ENCODE measurements at regions not wholly inside any gene's neighbourhood (a gene's known extent, or its start where the extent isn't known, plus 50 kb on each side); places are given as distances from the start of the nearest gene placed in this dataset.

- intact Hi-C loops (cut with DNase I), result no loop called here
- DNase-seq (ENCODE audit: low spot score), result no peak
- no peak for ATAC-seq
These were observed 150.8 kb upstream of the STXBP5 start for GRCh38 chr6:147053311-147053921.

- intact Hi-C loops (cut with DNase I), result no loop called here
- ATAC-seq (no peak), DNase-seq (ENCODE audit: low spot score) (no peak)
These were observed 150.1 kb upstream of the STXBP5 start for GRCh38 chr6:147054158-147054557.

GRCh38 chr6:147054871-147055270 lies 149.3 kb upstream of the STXBP5 start:
- no peak for DNase-seq (ENCODE audit: low spot score)
- no peak for ATAC-seq
- intact Hi-C loops (cut with DNase I), result no loop called here

- intact Hi-C loops (cut with DNase I), result no loop called here
- DNase-seq (ENCODE audit: low spot score) (no peak), ATAC-seq (no peak)
These were observed 148.3 kb upstream of the STXBP5 start for GRCh38 chr6:147055821-147056392.

GRCh38 chr6:147057188-147057587 lies 147.0 kb upstream of the STXBP5 start:
- intact Hi-C loops (cut with DNase I), result no loop called here
- DNase-seq (ENCODE audit: low spot score) (no peak), ATAC-seq (no peak)

- intact Hi-C loops (cut with DNase I), result no loop called here
- DNase-seq (ENCODE audit: low spot score) (no peak), ATAC-seq (no peak)
These were observed 146.4 kb upstream of the STXBP5 start for GRCh38 chr6:147057705-147058342.

GRCh38 chr6:147058786-147059385 lies 145.3 kb upstream of the STXBP5 start:
- DNase-seq (ENCODE audit: low spot score) (no peak), ATAC-seq (no peak)
- intact Hi-C loops (cut with DNase I), result no loop called here

- intact Hi-C loops (cut with DNase I), result no loop called here
- no peak for ATAC-seq
These were observed 143.6 kb upstream of the STXBP5 start for GRCh38 chr6:147060636-147061035.

GRCh38 chr6:147061252-147061651 lies 143.0 kb upstream of the STXBP5 start:
- intact Hi-C loops (cut with DNase I), result no loop called here
- DNase-seq (ENCODE audit: low spot score) (no peak), ATAC-seq (no peak)

More at GRCh38 chr6:147060636-147061035, 143.6 kb upstream of the STXBP5 start:
- no peak for DNase-seq (ENCODE audit: low spot score)

- DNase-seq (ENCODE audit: low spot score) (no peak), ATAC-seq (no peak)
- intact Hi-C loops (cut with DNase I), result no loop called here
These were observed 140.7 kb upstream of the STXBP5 start for GRCh38 chr6:147063469-147064031.

- intact Hi-C loops (cut with DNase I), result no loop called here
- no peak for ATAC-seq
These were observed 138.4 kb upstream of the STXBP5 start for GRCh38 chr6:147065786-147066185.

GRCh38 chr6:147067184-147067583 lies 137.0 kb upstream of the STXBP5 start:
- no peak for ATAC-seq
- DNase-seq (ENCODE audit: low spot score), result no peak
- intact Hi-C loops (cut with DNase I), result no loop called here

More at GRCh38 chr6:147065786-147066185, 138.4 kb upstream of the STXBP5 start:
- no peak for DNase-seq (ENCODE audit: low spot score)

GRCh38 chr6:147071776-147072175 lies 132.4 kb upstream of the STXBP5 start:
- intact Hi-C loops (cut with DNase I), result no loop called here
- no peak for DNase-seq (ENCODE audit: low spot score)
- no peak for ATAC-seq

- intact Hi-C loops (cut with DNase I), result no loop called here
- no peak for ATAC-seq
- no peak for DNase-seq (ENCODE audit: low spot score)
These were observed 128.8 kb upstream of the STXBP5 start for GRCh38 chr6:147075381-147075780.

GRCh38 chr6:147077251-147077650 lies 127.0 kb upstream of the STXBP5 start:
- DNase-seq (ENCODE audit: low spot score), result no peak
- ATAC-seq, result no peak
- intact Hi-C loops (cut with DNase I), result no loop called here

- DNase-seq (ENCODE audit: low spot score), result no peak
These were observed 126.1 kb upstream of the STXBP5 start for GRCh38 chr6:147078106-147078505.

GRCh38 chr6:147078602-147079001 lies 125.6 kb upstream of the STXBP5 start:
- intact Hi-C loops (cut with DNase I), result no loop called here
- no peak for ATAC-seq
- DNase-seq (ENCODE audit: low spot score), result no peak

More at GRCh38 chr6:147078106-147078505, 126.1 kb upstream of the STXBP5 start:
- intact Hi-C loops (cut with DNase I), result no loop called here
- no peak for ATAC-seq

GRCh38 chr6:147080225-147080624 lies 124.0 kb upstream of the STXBP5 start:
- ATAC-seq (no peak), DNase-seq (ENCODE audit: low spot score) (no peak)
- intact Hi-C loops (cut with DNase I), result no loop called here

- DNase-seq (ENCODE audit: low spot score) (no peak), ATAC-seq (no peak)
These were observed 123.1 kb upstream of the STXBP5 start for GRCh38 chr6:147081076-147081609.

GRCh38 chr6:147087641-147088040 lies 116.6 kb upstream of the STXBP5 start:
- no peak for DNase-seq (ENCODE audit: low spot score)
- ATAC-seq, result no peak
- intact Hi-C loops (cut with DNase I), result no loop called here

More at GRCh38 chr6:147081076-147081609, 123.1 kb upstream of the STXBP5 start:
- intact Hi-C loops (cut with DNase I), result no loop called here
